SU-DHL-6 (cell line): ENCODE measurements at regions not wholly inside any gene's neighbourhood (a gene's known extent, or its start where the extent isn't known, plus 50 kb on each side); places are given as distances from the start of the nearest gene placed in this dataset.

Experiments used
- CTCF ChIP-seq: fragments of 200-600 bp; sonication (generic); IDR thresholded peaks from one replicate; pipeline ENCODE4 v1.5.1; 2017; ENCODE audit warnings: antibody characterized with exemption, mild to moderate bottlenecking, low read length, moderate library complexity; ENCODE audit not compliant: insufficient read depth, poor library complexity, severe bottlenecking
- EZH2phosphoT487 ChIP-seq: fragments of 200-600 bp; sonication (generic), shearing (Covaris generic); conservative IDR thresholded peaks from 2 replicates; pipeline ENCODE4 v1.6.1; 2018; ENCODE audit warnings: mild to moderate bottlenecking, antibody characterized with exemption, low read length, moderate library complexity, mixed read lengths

- TF ChIP-seq CTCF (no peak), EZH2phosphoT487 (no peak)
Observed at GRCh38 chr7:66474441-66474840, 154.2 kb upstream of the KCTD7 start.
